Iris pigment epithelial cell (primary cell): ENCODE measurements at regions not wholly inside any gene's neighbourhood (a gene's known extent, or its start where the extent isn't known, plus 50 kb on each side); places are given as distances from the start of the nearest gene placed in this dataset.
A peak's percentile ranks its signal among the peaks of the same experiment; 100 is the strongest.
"Not testable (repeated sequence)": the region's sequence is repeated elsewhere in the genome, so short reads cannot be mapped to it uniquely, and the experiment has no call there.

Experiments used
- DNase-seq: peaks from one replicate; pipeline ENCODE4 v3.0.0-alpha.2; 2011; ENCODE audit warnings: low read depth

GRCh38 chr18:21928925-21929324 is 188.3 kb downstream of the MIB1 start:
- no peak for DNase-seq

- no peak for DNase-seq
Measured at GRCh38 chr18:21930177-21930576, 189.6 kb downstream of the MIB1 start.

- DNase-seq = no peak
Measured at GRCh38 chr18:21933931-21934765, 193.6 kb downstream of the MIB1 start.

GRCh38 chr18:21934766-21935015 is 194.1 kb downstream of the MIB1 start:
- no peak for DNase-seq

GRCh38 chr18:21943456-21943855 is 202.9 kb downstream of the MIB1 start:
- no peak for DNase-seq

- DNase-seq = no peak
Measured at GRCh38 chr18:21949326-21950015, 208.9 kb downstream of the MIB1 start.

GRCh38 chr18:21955757-21956652 is 213.4 kb upstream of the GATA6 start:
- DNase-seq = peak; percentile 66

GRCh38 chr18:21958263-21958662 is 211.1 kb upstream of the GATA6 start:
- DNase-seq = no peak

- DNase-seq = no peak
Measured at GRCh38 chr18:21958707-21959450, 210.5 kb upstream of the GATA6 start.

- peak; percentile 42 for DNase-seq
Measured at GRCh38 chr18:21960189-21960588, 209.2 kb upstream of the GATA6 start.

- DNase-seq = no peak
Measured at GRCh38 chr18:21963336-21963735, 206.1 kb upstream of the GATA6 start.

GRCh38 chr18:21968338-21968737 is 201.1 kb upstream of the GATA6 start:
- DNase-seq = no peak

GRCh38 chr18:21972281-21972680 is 197.1 kb upstream of the GATA6 start:
- no peak for DNase-seq

- DNase-seq = not testable (repeated sequence)
Measured at GRCh38 chr18:21975954-21976353, 193.4 kb upstream of the GATA6 start.

- DNase-seq = no peak
Measured at GRCh38 chr18:21978546-21979170, 190.7 kb upstream of the GATA6 start.

- no peak for DNase-seq
Measured at GRCh38 chr18:21979171-21979560, 190.2 kb upstream of the GATA6 start.

- DNase-seq = no peak
Measured at GRCh38 chr18:21979759-21980158, 189.6 kb upstream of the GATA6 start.

- no peak for DNase-seq
Measured at GRCh38 chr18:21980744-21981143, 188.6 kb upstream of the GATA6 start.

GRCh38 chr18:21981489-21981888 is 187.9 kb upstream of the GATA6 start:
- DNase-seq = not testable (repeated sequence)

- no peak for DNase-seq
Measured at GRCh38 chr18:21991081-21991534, 178.3 kb upstream of the GATA6 start.

- no peak for DNase-seq
Measured at GRCh38 chr18:21991886-21992285, 177.5 kb upstream of the GATA6 start.
